Endodermal cell (in vitro differentiated cells): ENCODE measurements at regions not wholly inside any gene's neighbourhood (a gene's known extent, or its start where the extent isn't known, plus 50 kb on each side); places are given as distances from the start of the nearest gene placed in this dataset.
"Not testable (repeated sequence)": the region's sequence is repeated elsewhere in the genome, so short reads cannot be mapped to it uniquely, and the experiment has no call there.

Source experiments
- DNase-seq: peaks from one replicate; pipeline ENCODE4 v3.0.0-alpha.2; 2017
- H3K27ac ChIP-seq: 2 replicates; pipeline ENCODE4 v1.5.1; 2013; ENCODE audit warnings: mild to moderate bottlenecking, low read depth, low read length, moderate library complexity
- H3K27me3 ChIP-seq: 2 replicates; pipeline ENCODE4 v1.6.1; 2013; ENCODE audit warnings: mild to moderate bottlenecking, low read length, moderate library complexity; ENCODE audit not compliant: insufficient read depth, control insufficient read depth, poor library complexity, severe bottlenecking
- H3K36me3 ChIP-seq: 2 replicates; pipeline ENCODE4 v1.7.0; 2013; ENCODE audit warnings: mild to moderate bottlenecking, low read length, moderate library complexity; ENCODE audit not compliant: control insufficient read depth, insufficient read depth
- H3K4me1 ChIP-seq: one replicate; pipeline ENCODE4 v1.7.0; 2013; ENCODE audit warnings: low read length; ENCODE audit not compliant: control insufficient read depth, insufficient read depth
- H3K4me3 ChIP-seq: 2 replicates; pipeline ENCODE4 v1.5.1; 2013; ENCODE audit warnings: mild to moderate bottlenecking, low read length, moderate library complexity
- H3K9ac ChIP-seq: 2 replicates; pipeline ENCODE4 v1.6.1; 2013; ENCODE audit warnings: mild to moderate bottlenecking, low read length, moderate library complexity; ENCODE audit not compliant: poor library complexity, severe bottlenecking; ENCODE audit errors: extremely low read depth
- H3K9me3 ChIP-seq: 2 replicates; pipeline ENCODE4 v1.6.1; 2013; ENCODE audit warnings: mild to moderate bottlenecking, low read length, moderate library complexity; ENCODE audit not compliant: control insufficient read depth
- H3K27ac Mint-ChIP-seq: 2 replicates; pipeline ENCODE4 v1.8.0; 2020; ENCODE audit warnings: mixed read lengths
- H3K27me3 Mint-ChIP-seq: 2 replicates; pipeline ENCODE4 v1.8.0; 2021; ENCODE audit warnings: mild to moderate bottlenecking, mixed read lengths; ENCODE audit not compliant: insufficient read depth
- H3K36me3 Mint-ChIP-seq: 2 replicates; pipeline ENCODE4 v1.8.0; 2020; ENCODE audit warnings: low read depth, mixed read lengths
- H3K4me1 Mint-ChIP-seq: 2 replicates; pipeline ENCODE4 v1.8.0; 2020; ENCODE audit warnings: mixed read lengths
- H3K4me3 Mint-ChIP-seq: 2 replicates; pipeline ENCODE4 v1.8.0; 2020; ENCODE audit warnings: mild to moderate bottlenecking, moderate library complexity, mixed read lengths
- H3K9me3 Mint-ChIP-seq: 2 replicates; pipeline ENCODE4 v1.8.0; 2020; ENCODE audit warnings: mild to moderate bottlenecking, mixed read lengths
- CTCF ChIP-seq: fragments of 200-600 bp; sonication (generic); conservative IDR thresholded peaks from 2 replicates; pipeline ENCODE4 v1.5.0; 2021; ENCODE audit warnings: antibody characterized with exemption, mild to moderate bottlenecking
- WGBS, 2 experiments: methylation state at CpG; one replicate each; pipeline versions ENCODE4 v1.1.5 to v1.1.7; 2013; ENCODE audit warnings: missing lambda C conversion rate in 2 of 2, mixed read lengths in 1 of 2; ENCODE audit not compliant: insufficient coverage in 1 of 2, insufficient read length in 1 of 2; 5-methylcytosine and 5-hydroxymethylcytosine counted together

GRCh38 chr2:87331940-87332583 lies 310.4 kb upstream of the PLGLB1 start:
- H3K9ac ChIP-seq, H3K9me3 ChIP-seq, H3K27me3 ChIP-seq, H3K27me3 Mint-ChIP-seq, H3K9me3 Mint-ChIP-seq, H3K4me3 Mint-ChIP-seq, H3K27ac Mint-ChIP-seq, DNase-seq, H3K27ac ChIP-seq, H3K4me3 ChIP-seq, H3K4me1 Mint-ChIP-seq, H3K36me3 Mint-ChIP-seq, H3K36me3 ChIP-seq, H3K4me1 ChIP-seq: not testable (repeated sequence)
- no CpG with 5 or more reads among the region's 6 CpGs for WGBS, 2 experiments

- not testable (repeated sequence) for H3K4me3 Mint-ChIP-seq, H3K27me3 Mint-ChIP-seq
These were observed 313.2 kb upstream of the PLGLB1 start for GRCh38 chr2:87334888-87335287.

GRCh38 chr2:87338998-87339397 lies 317.4 kb upstream of the PLGLB1 start:
- H3K4me3 Mint-ChIP-seq, H3K4me1 Mint-ChIP-seq, H3K27me3 ChIP-seq, H3K4me3 ChIP-seq, H3K27ac Mint-ChIP-seq, H3K27me3 Mint-ChIP-seq, DNase-seq, H3K9me3 Mint-ChIP-seq, H3K9me3 ChIP-seq, H3K9ac ChIP-seq, H3K36me3 ChIP-seq, H3K36me3 Mint-ChIP-seq, H3K27ac ChIP-seq, H3K4me1 ChIP-seq: not testable (repeated sequence)
- 89 to 100% methylated on average over 1 of the region's 1 CpG for WGBS, 2 experiments

More at GRCh38 chr2:87334888-87335287, 313.2 kb upstream of the PLGLB1 start:
- H3K27me3 ChIP-seq, H3K9me3 Mint-ChIP-seq, H3K36me3 Mint-ChIP-seq, H3K4me1 ChIP-seq, H3K27ac Mint-ChIP-seq, H3K27ac ChIP-seq, H3K4me3 ChIP-seq, H3K9me3 ChIP-seq, H3K9ac ChIP-seq, H3K36me3 ChIP-seq, DNase-seq, H3K4me1 Mint-ChIP-seq: not testable (repeated sequence)
- 96 to 100% methylated on average over 1 to 2 of the region's 2 CpGs for WGBS, 2 experiments

- H3K4me3 ChIP-seq, H3K27ac Mint-ChIP-seq, H3K27ac ChIP-seq, H3K36me3 ChIP-seq, H3K9me3 Mint-ChIP-seq, H3K4me3 Mint-ChIP-seq, H3K4me1 Mint-ChIP-seq, H3K27me3 Mint-ChIP-seq, H3K36me3 Mint-ChIP-seq, H3K27me3 ChIP-seq, H3K9me3 ChIP-seq, H3K4me1 ChIP-seq, H3K9ac ChIP-seq: not testable (repeated sequence)
- WGBS, 2 experiments, result 35 to 79% methylated on average over 8 to 29 of the region's 31 CpGs
- DNase-seq, result peak; percentile 83
- TF ChIP-seq CTCF, result peak; percentile 77
These were observed 320.0 kb upstream of the PLGLB1 start for GRCh38 chr2:87341601-87342014.

- not testable (repeated sequence) for H3K4me3 ChIP-seq, H3K36me3 Mint-ChIP-seq, H3K9me3 ChIP-seq, H3K4me1 Mint-ChIP-seq, H3K27ac Mint-ChIP-seq, H3K27ac ChIP-seq, H3K27me3 ChIP-seq, H3K36me3 ChIP-seq, H3K9me3 Mint-ChIP-seq, H3K27me3 Mint-ChIP-seq, H3K4me3 Mint-ChIP-seq, H3K9ac ChIP-seq, H3K4me1 ChIP-seq
- WGBS, 2 experiments, result 89 to 91% methylated on average over 3 to 18 of the region's 24 CpGs
- peak; percentile 49 for DNase-seq
These were observed 320.5 kb upstream of the PLGLB1 start for GRCh38 chr2:87342175-87342574.
